Kidney (tissue), 13 donors: ENCODE measurements at regions not wholly inside any gene's neighbourhood (a gene's known extent, or its start where the extent isn't known, plus 50 kb on each side); places are given as distances from the start of the nearest gene placed in this dataset.
A peak's percentile ranks its signal among the peaks of the same experiment; 100 is the strongest.

ENCODE experiments used
- DNase-seq, 5 donors: peaks; one replicate each; pipeline ENCODE4 v3.0.0-alpha.2; 2013 to 2020
- FAIRE-seq: peaks from 2 replicates; lab custom pipeline; 2012; peaks lifted over from hg19 to GRCh38; lab: Jason Lieb, UNC
- H3K27ac ChIP-seq, 2 donors: one replicate each; pipeline ENCODE4 v1.7.0; 2013; ENCODE audit warnings: low read depth in 2 of 2, low read length in 2 of 2, inconsistent platforms in 1 of 2
- H3K27me3 ChIP-seq: one replicate; pipeline ENCODE4 v1.7.1; 2013; ENCODE audit warnings: low read length, inconsistent platforms; ENCODE audit not compliant: control insufficient read depth, insufficient read depth
- H3K36me3 ChIP-seq, 3 donors: one replicate each; pipeline versions ENCODE4 v1.7.0 to v1.7.1; 2013; ENCODE audit warnings: low read length in 3 of 3, control low read depth in 1 of 3, inconsistent platforms in 1 of 3; ENCODE audit not compliant: insufficient read depth in 3 of 3, control insufficient read depth in 2 of 3
- H3K4me1 ChIP-seq, 3 donors: one replicate each; pipeline versions ENCODE4 v1.7.0 to v1.7.1; 2013; ENCODE audit warnings: low read length in 3 of 3, inconsistent platforms in 1 of 3, low read depth in 1 of 3; ENCODE audit not compliant: control insufficient read depth in 2 of 3, insufficient read depth in 2 of 3
- H3K4me3 ChIP-seq, 3 donors: one replicate each; pipeline versions ENCODE4 v1.7.0 to v1.8.1; 2013; ENCODE audit warnings: low read length in 3 of 3, control low read depth in 1 of 3, inconsistent platforms in 1 of 3
- H3K9ac ChIP-seq, 3 donors: one replicate each; pipeline versions ENCODE4 v1.7.0 to v1.7.1; 2013; ENCODE audit warnings: low read length in 3 of 3, control low read depth in 1 of 3, inconsistent platforms in 1 of 3
- H3K9me3 ChIP-seq, 3 donors: one replicate each; pipeline versions ENCODE4 v1.7.0 to v1.7.1; 2013; ENCODE audit warnings: low read length in 3 of 3, control low read depth in 1 of 3, inconsistent platforms in 1 of 3; ENCODE audit not compliant: control insufficient read depth in 2 of 3, insufficient read depth in 1 of 3
- intact Hi-C: fragments of 100-400 bp; cut with DNase I; formaldehyde crosslinking; loops from one replicate; pipeline ENCODE4 v1.11.1; 2022
- TF ChIP-seq, protein P1 (sequence below): IDR thresholded peaks from 3 replicates; pipeline ENCODE4 v1.5.1; 2012; ENCODE audit warnings: mild to moderate bottlenecking, moderate library complexity, borderline replicate concordance; ENCODE audit not compliant: insufficient read depth; ENCODE audit errors: extremely low read depth
- donor health status: control.
- donor health status: control.
- donor health status: control.
- donor health status: control.
- donor health status: control.
- donor health status: DM: yes; HTN: yes; CAD: no.
- donor health status: Normal renal cell carcinoma (clear cell type).

DNA sequence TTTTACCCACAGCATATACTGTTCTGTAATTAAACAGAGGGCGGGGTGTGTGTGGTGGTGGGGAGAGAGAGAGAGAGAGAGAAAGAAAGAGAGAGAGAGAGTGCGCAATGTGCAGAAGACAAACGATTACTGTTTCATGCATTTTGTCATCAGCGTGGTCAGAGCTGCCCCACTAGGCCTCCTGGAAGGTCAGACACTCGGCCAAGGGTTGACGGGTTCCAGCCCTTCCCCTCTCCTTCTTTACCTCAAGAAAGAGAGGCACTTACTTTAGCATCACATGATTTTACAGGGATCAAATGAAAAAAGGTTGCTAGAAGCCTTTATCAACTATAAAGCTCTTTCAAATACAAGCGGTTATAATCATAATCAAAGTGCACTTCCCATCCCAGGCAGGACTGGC, 269.2 kb upstream of the SORL1-AS1 start:
- peak overlapping the region in 1 of 2 donors; percentile 56 for H3K27ac ChIP-seq
- no peak for FAIRE-seq

DNA sequence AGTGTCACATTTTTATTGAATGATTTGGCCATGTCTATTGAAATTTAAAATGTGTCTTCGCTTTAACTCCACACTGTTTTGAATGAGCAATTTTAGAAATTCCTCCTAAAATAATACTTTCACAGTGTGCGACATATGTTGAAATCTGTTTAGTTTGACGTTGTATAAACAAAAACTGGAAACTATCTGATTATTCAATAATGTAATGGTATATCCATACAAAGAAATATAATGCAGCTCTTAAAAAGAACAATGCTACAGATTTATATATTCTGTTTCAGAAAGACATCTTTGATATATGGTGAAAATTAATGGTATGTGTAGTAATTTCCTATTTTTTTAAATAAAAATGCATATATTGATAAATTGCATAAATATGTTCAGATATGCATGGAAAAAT, 268.7 kb upstream of the SORL1-AS1 start:
- H3K4me1 ChIP-seq, result no peaks in the 10 kb centered on the region
- intact Hi-C loops, result no loop called here
- DNase-seq, result no peak
- H3K9me3 ChIP-seq, result no peaks in the 10 kb centered on the region
- no peaks in the 10 kb centered on the region for H3K36me3 ChIP-seq
- no peak overlapping the region for H3K4me3 ChIP-seq
- H3K27ac ChIP-seq, result no peak overlapping the region
- FAIRE-seq, result peak; percentile 27
- no peak overlapping the region for H3K9ac ChIP-seq
- TF ChIP-seq, protein P1, sequence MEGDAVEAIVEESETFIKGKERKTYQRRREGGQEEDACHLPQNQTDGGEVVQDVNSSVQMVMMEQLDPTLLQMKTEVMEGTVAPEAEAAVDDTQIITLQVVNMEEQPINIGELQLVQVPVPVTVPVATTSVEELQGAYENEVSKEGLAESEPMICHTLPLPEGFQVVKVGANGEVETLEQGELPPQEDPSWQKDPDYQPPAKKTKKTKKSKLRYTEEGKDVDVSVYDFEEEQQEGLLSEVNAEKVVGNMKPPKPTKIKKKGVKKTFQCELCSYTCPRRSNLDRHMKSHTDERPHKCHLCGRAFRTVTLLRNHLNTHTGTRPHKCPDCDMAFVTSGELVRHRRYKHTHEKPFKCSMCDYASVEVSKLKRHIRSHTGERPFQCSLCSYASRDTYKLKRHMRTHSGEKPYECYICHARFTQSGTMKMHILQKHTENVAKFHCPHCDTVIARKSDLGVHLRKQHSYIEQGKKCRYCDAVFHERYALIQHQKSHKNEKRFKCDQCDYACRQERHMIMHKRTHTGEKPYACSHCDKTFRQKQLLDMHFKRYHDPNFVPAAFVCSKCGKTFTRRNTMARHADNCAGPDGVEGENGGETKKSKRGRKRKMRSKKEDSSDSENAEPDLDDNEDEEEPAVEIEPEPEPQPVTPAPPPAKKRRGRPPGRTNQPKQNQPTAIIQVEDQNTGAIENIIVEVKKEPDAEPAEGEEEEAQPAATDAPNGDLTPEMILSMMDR, result no peak
- H3K27me3 ChIP-seq, result no peaks in the 10 kb centered on the region

More for the DNA sequence above, 269.2 kb upstream of the SORL1-AS1 start:
- Histone ChIP-seq H3K36me3 (no peaks in the 10 kb centered on the region), H3K4me3 (no peak overlapping the region), H3K9me3 (no peaks in the 10 kb centered on the region), H3K4me1 (no peaks in the 10 kb centered on the region), H3K9ac (no peak overlapping the region), H3K27me3 (no peaks in the 10 kb centered on the region)
- TF ChIP-seq, protein P1, result no peak
- no peak for DNase-seq
- intact Hi-C loops, result no loop called here

DNA sequence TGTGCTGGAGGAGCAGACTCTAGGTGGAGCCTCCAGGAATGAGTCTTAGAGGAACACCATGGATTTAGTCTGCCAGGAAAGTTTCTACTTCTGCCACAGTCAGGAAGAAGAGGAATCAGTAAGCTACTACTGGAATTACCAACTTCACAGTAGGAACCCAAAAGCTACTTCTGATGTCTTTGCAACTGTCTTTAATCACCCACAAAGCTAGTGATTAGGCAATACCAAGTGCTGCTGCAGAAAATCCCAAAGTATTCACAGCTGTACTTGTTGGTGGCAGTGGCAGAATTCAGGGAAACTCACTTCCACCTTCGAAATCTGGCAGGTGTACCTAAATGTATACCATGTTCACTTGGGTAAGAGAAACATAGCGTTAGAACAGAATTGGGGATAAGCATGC, 264.5 kb upstream of the SORL1-AS1 start:
- H3K4me1 ChIP-seq, result no peaks in the 10 kb centered on the region
- no peak overlapping the region for H3K27ac ChIP-seq
- intact Hi-C loops, result no loop called here
- DNase-seq (no peak), FAIRE-seq (no peak)
- TF ChIP-seq, protein P1, result no peak
- no peaks in the 10 kb centered on the region for H3K9me3 ChIP-seq
- H3K4me3 ChIP-seq, result no peak overlapping the region
- H3K36me3 ChIP-seq, result no peaks in the 10 kb centered on the region
- no peak overlapping the region for H3K9ac ChIP-seq
- no peaks in the 10 kb centered on the region for H3K27me3 ChIP-seq

DNA sequence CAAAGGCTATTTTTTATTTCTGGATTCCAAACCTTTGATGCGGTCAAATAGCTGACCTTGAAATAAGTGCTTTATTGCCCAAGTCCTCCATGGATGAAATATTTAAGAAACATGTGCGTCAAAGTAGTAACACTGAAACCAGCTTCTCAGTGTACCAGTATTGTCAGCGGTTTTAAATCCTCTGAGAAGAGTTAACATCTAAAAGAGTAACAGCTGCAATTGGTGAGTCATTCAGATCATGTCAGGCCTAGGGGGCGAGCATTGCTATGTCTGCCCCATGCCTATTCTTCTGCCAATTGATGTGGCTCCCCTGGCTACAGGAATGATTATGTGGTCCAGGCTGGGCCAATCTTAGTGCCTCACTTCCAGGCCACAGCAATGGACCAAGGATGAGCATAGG, 263.3 kb upstream of the SORL1-AS1 start:
- intact Hi-C loops, result no loop called here
- H3K27ac ChIP-seq, result no peak overlapping the region
- no peaks in the 10 kb centered on the region for H3K36me3 ChIP-seq
- no peak overlapping the region for H3K4me3 ChIP-seq
- no peaks in the 10 kb centered on the region for H3K9me3 ChIP-seq
- H3K27me3 ChIP-seq, result no peaks in the 10 kb centered on the region
- no peaks in the 10 kb centered on the region for H3K4me1 ChIP-seq
- TF ChIP-seq, protein P1, result no peak
- no peak overlapping the region for H3K9ac ChIP-seq
- FAIRE-seq, result no peak
- no peak for DNase-seq
